ENCODE measurements at regions not wholly inside any gene's neighbourhood (a gene's known extent, or its start where the extent isn't known, plus 50 kb on each side); places are given as distances from the start of the nearest gene placed in this dataset.

- no peaks in the 10 kb centered on the region for H3K27me3 ChIP-seq (ENCODE audit: control insufficient read depth, insufficient read depth, low read length)
- no peak overlapping the region for H3K4me3 ChIP-seq (ENCODE audit: low read depth, low read length)
- no peak overlapping the region for H3K27ac ChIP-seq (ENCODE audit: low read depth, low read length)
- H3K9me3 ChIP-seq (ENCODE audit: control insufficient read depth, insufficient read depth, low read depth, low read length): no peaks in the 10 kb centered on the region
- H3K9ac ChIP-seq (ENCODE audit: low read length): no peak overlapping the region
- H3K36me3 ChIP-seq (ENCODE audit: control insufficient read depth, insufficient read depth, low read length): no peaks in the 10 kb centered on the region
- H3K4me1 ChIP-seq (ENCODE audit: control insufficient read depth, insufficient read depth, low read length): peaks cover 53% of the 10 kb centered on the region
Measured at GRCh38 chr18:46411191-46411828, 245.7 kb downstream of the LOXHD1 start.

- H3K4me1 ChIP-seq (ENCODE audit: control insufficient read depth, insufficient read depth, low read length): peaks cover 57% of the 10 kb centered on the region
- H3K27me3 ChIP-seq (ENCODE audit: control insufficient read depth, insufficient read depth, low read length): no peaks in the 10 kb centered on the region
- H3K4me3 ChIP-seq (ENCODE audit: low read depth, low read length): no peak overlapping the region; the same call in 1 of the 2 replicates
- H3K36me3 ChIP-seq (ENCODE audit: control insufficient read depth, insufficient read depth, low read length): no peaks in the 10 kb centered on the region
- H3K9me3 ChIP-seq (ENCODE audit: control insufficient read depth, insufficient read depth, low read depth, low read length): no peaks in the 10 kb centered on the region
- H3K9ac ChIP-seq (ENCODE audit: low read length): no peak overlapping the region
- no peak overlapping the region for H3K27ac ChIP-seq (ENCODE audit: low read depth, low read length)
Measured at GRCh38 chr18:46411867-46412690, 244.9 kb downstream of the LOXHD1 start.

- Histone ChIP-seq H3K9me3 (ENCODE audit: control insufficient read depth, insufficient read depth, low read depth, low read length) (no peaks in the 10 kb centered on the region), H3K9ac (ENCODE audit: low read length) (no peak overlapping the region), H3K27ac (ENCODE audit: low read depth, low read length) (no peak overlapping the region), H3K4me1 (ENCODE audit: control insufficient read depth, insufficient read depth, low read length) (peaks cover 57% of the 10 kb centered on the region), H3K4me3 (ENCODE audit: low read depth, low read length) (no peak overlapping the region), H3K36me3 (ENCODE audit: control insufficient read depth, insufficient read depth, low read length) (no peaks in the 10 kb centered on the region), H3K27me3 (ENCODE audit: control insufficient read depth, insufficient read depth, low read length) (no peaks in the 10 kb centered on the region)
Measured at GRCh38 chr18:46412916-46413315, 244.1 kb downstream of the LOXHD1 start.

- Histone ChIP-seq H3K9ac (ENCODE audit: low read length) (no peak overlapping the region), H3K4me1 (ENCODE audit: control insufficient read depth, insufficient read depth, low read length) (peaks cover 56% of the 10 kb centered on the region), H3K4me3 (ENCODE audit: low read depth, low read length) (no peak overlapping the region), H3K36me3 (ENCODE audit: control insufficient read depth, insufficient read depth, low read length) (no peaks in the 10 kb centered on the region), H3K9me3 (ENCODE audit: control insufficient read depth, insufficient read depth, low read depth, low read length) (no peaks in the 10 kb centered on the region), H3K27ac (ENCODE audit: low read depth, low read length) (no peak overlapping the region), H3K27me3 (ENCODE audit: control insufficient read depth, insufficient read depth, low read length) (no peaks in the 10 kb centered on the region)
Measured at GRCh38 chr18:46413684-46414083, 243.3 kb downstream of the LOXHD1 start.

- no peaks in the 10 kb centered on the region for H3K9me3 ChIP-seq (ENCODE audit: control insufficient read depth, insufficient read depth, low read depth, low read length)
- H3K4me1 ChIP-seq (ENCODE audit: control insufficient read depth, insufficient read depth, low read length): peaks cover 68% of the 10 kb centered on the region
- no peak overlapping the region for H3K9ac ChIP-seq (ENCODE audit: low read length)
- H3K27ac ChIP-seq (ENCODE audit: low read depth, low read length): no peak overlapping the region
- no peaks in the 10 kb centered on the region for H3K36me3 ChIP-seq (ENCODE audit: control insufficient read depth, insufficient read depth, low read length)
- no peak overlapping the region for H3K4me3 ChIP-seq (ENCODE audit: low read depth, low read length)
- no peaks in the 10 kb centered on the region for H3K27me3 ChIP-seq (ENCODE audit: control insufficient read depth, insufficient read depth, low read length)
Measured at GRCh38 chr18:46414863-46415262, 242.2 kb downstream of the LOXHD1 start.

GRCh38 chr18:46415532-46416252 is 241.3 kb downstream of the LOXHD1 start:
- no peaks in the 10 kb centered on the region for H3K36me3 ChIP-seq (ENCODE audit: control insufficient read depth, insufficient read depth, low read length)
- peaks cover 71% of the 10 kb centered on the region for H3K4me1 ChIP-seq (ENCODE audit: control insufficient read depth, insufficient read depth, low read length)
- no peak overlapping the region for H3K9ac ChIP-seq (ENCODE audit: low read length)
- no peaks in the 10 kb centered on the region for H3K9me3 ChIP-seq (ENCODE audit: control insufficient read depth, insufficient read depth, low read depth, low read length)
- no peak overlapping the region for H3K4me3 ChIP-seq (ENCODE audit: low read depth, low read length)
- H3K27ac ChIP-seq (ENCODE audit: low read depth, low read length): no peak overlapping the region
- no peaks in the 10 kb centered on the region for H3K27me3 ChIP-seq (ENCODE audit: control insufficient read depth, insufficient read depth, low read length)

GRCh38 chr18:46416706-46417638 is 240.0 kb downstream of the LOXHD1 start:
- Histone ChIP-seq H3K9me3 (ENCODE audit: control insufficient read depth, insufficient read depth, low read depth, low read length) (no peaks in the 10 kb centered on the region), H3K27me3 (ENCODE audit: control insufficient read depth, insufficient read depth, low read length) (no peaks in the 10 kb centered on the region), H3K36me3 (ENCODE audit: control insufficient read depth, insufficient read depth, low read length) (no peaks in the 10 kb centered on the region), H3K4me1 (ENCODE audit: control insufficient read depth, insufficient read depth, low read length) (peaks cover 59% of the 10 kb centered on the region), H3K9ac (ENCODE audit: low read length) (no peak overlapping the region), H3K27ac (ENCODE audit: low read depth, low read length) (no peak overlapping the region), H3K4me3 (ENCODE audit: low read depth, low read length) (no peak overlapping the region)

- Histone ChIP-seq H3K27ac (ENCODE audit: low read depth, low read length) (no peak overlapping the region), H3K9ac (ENCODE audit: low read length) (no peak overlapping the region), H3K9me3 (ENCODE audit: control insufficient read depth, insufficient read depth, low read depth, low read length) (no peaks in the 10 kb centered on the region), H3K27me3 (ENCODE audit: control insufficient read depth, insufficient read depth, low read length) (no peaks in the 10 kb centered on the region), H3K4me3 (ENCODE audit: low read depth, low read length) (no peak overlapping the region), H3K36me3 (ENCODE audit: control insufficient read depth, insufficient read depth, low read length) (no peaks in the 10 kb centered on the region), H3K4me1 (ENCODE audit: control insufficient read depth, insufficient read depth, low read length) (peaks cover 42% of the 10 kb centered on the region)
Measured at GRCh38 chr18:46418663-46419260, 238.3 kb downstream of the LOXHD1 start.

GRCh38 chr18:46419391-46420141 is 237.5 kb downstream of the LOXHD1 start:
- Histone ChIP-seq H3K27me3 (ENCODE audit: control insufficient read depth, insufficient read depth, low read length) (no peaks in the 10 kb centered on the region), H3K9ac (ENCODE audit: low read length) (no peak overlapping the region), H3K4me3 (ENCODE audit: low read depth, low read length) (no peak overlapping the region), H3K36me3 (ENCODE audit: control insufficient read depth, insufficient read depth, low read length) (no peaks in the 10 kb centered on the region), H3K27ac (ENCODE audit: low read depth, low read length) (no peak overlapping the region), H3K4me1 (ENCODE audit: control insufficient read depth, insufficient read depth, low read length) (peaks cover 39% of the 10 kb centered on the region), H3K9me3 (ENCODE audit: control insufficient read depth, insufficient read depth, low read depth, low read length) (no peaks in the 10 kb centered on the region)
